Sigmoid colon (tissue), 4 donors: ENCODE measurements at regions not wholly inside any gene's neighbourhood (a gene's known extent, or its start where the extent isn't known, plus 50 kb on each side); places are given as distances from the start of the nearest gene placed in this dataset.

ENCODE experiments used
- CTCF ChIP-seq, 4 experiments: fragments of 450-650 bp in 3 of 4; fragments of 200-600 bp in 1 of 4; IDR thresholded peaks; one replicate each; pipeline ENCODE4 v1.5.1; 2016 to 2019; ENCODE audit warnings: antibody characterized with exemption in 4 of 4, mild to moderate bottlenecking in 3 of 4, moderate library complexity in 2 of 4
- EP300 ChIP-seq, 4 donors: sonication (generic); formaldehyde crosslinking; IDR thresholded peaks; one replicate each; pipeline ENCODE4 v1.6.1; 2017; ENCODE audit warnings: antibody characterized with exemption in 4 of 4
- POLR2A ChIP-seq, 2 donors: fragments of 450-650 bp; IDR thresholded peaks; one replicate each; pipeline ENCODE4 v1.6.1; 2016; ENCODE audit warnings: antibody characterized with exemption in 2 of 2, mild to moderate bottlenecking in 2 of 2, moderate library complexity in 2 of 2
- POLR2AphosphoS5 ChIP-seq, 4 donors: sonication (generic); formaldehyde crosslinking; IDR thresholded peaks; one replicate each; pipeline ENCODE4 v1.6.1; 2017; ENCODE audit warnings: antibody characterized with exemption in 4 of 4

GRCh38 chr3:81837071-81837593 is 75.7 kb upstream of the GBE1 start:
- TF ChIP-seq POLR2AphosphoS5 (IDR thresholded peaks at IDR 0.05) (no peak), CTCF (IDR thresholded peaks at IDR 0.05) (no peak), EP300 (IDR thresholded peaks at IDR 0.05) (no peak), POLR2A (IDR thresholded peaks at IDR 0.05) (no peak)
